NB4 (cell line): ENCODE measurements at regions not wholly inside any gene's neighbourhood (a gene's known extent, or its start where the extent isn't known, plus 50 kb on each side); places are given as distances from the start of the nearest gene placed in this dataset.

ENCODE experiments used
- DNase-seq: peaks from one replicate; pipeline ENCODE4 v3.0.0; 2010; ENCODE audit warnings: low read depth
- H3K4me3 ChIP-seq: one replicate; pipeline ENCODE4 v1.5.1; 2011; ENCODE audit warnings: mild to moderate bottlenecking, low read depth, low read length, moderate library complexity
- MAX ChIP-seq: IDR thresholded peaks from 2 replicates; pipeline ENCODE4 v1.6.1; 2011; ENCODE audit warnings: low read depth, low read length
- MYC ChIP-seq: IDR thresholded peaks from 2 replicates; pipeline ENCODE4 v1.6.1; 2011; ENCODE audit warnings: low read depth, low read length
- POLR2A ChIP-seq: IDR thresholded peaks from 2 replicates; pipeline ENCODE4 v1.6.1; 2011; ENCODE audit warnings: mild to moderate bottlenecking; ENCODE audit not compliant: insufficient read length; ENCODE audit errors: extremely low read depth
- TF ChIP-seq, protein P1 (sequence below): IDR thresholded peaks from one replicate; pipeline ENCODE4 v1.5.1; 2012; ENCODE audit warnings: low read depth, low read length

DNA sequence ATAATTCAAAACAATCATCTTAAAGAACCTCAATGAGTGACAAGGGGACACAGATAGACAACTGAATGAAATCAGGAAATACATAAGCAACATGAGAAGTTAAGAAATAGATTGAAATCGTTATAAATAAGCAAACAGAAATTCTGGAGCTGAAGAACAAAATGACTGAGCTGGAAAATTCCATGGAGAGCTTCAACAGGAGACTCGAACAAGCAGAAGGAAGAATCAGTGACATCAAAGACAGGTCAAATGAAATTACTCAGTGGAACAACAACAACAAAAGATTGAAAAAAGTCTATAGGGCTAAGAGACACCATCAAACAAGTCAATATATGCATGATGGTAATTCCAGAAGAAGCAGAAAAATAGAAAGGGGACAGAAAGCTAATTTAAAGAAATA, 89.5 kb upstream of the ALKAL2 start:
- TF ChIP-seq, protein P1, sequence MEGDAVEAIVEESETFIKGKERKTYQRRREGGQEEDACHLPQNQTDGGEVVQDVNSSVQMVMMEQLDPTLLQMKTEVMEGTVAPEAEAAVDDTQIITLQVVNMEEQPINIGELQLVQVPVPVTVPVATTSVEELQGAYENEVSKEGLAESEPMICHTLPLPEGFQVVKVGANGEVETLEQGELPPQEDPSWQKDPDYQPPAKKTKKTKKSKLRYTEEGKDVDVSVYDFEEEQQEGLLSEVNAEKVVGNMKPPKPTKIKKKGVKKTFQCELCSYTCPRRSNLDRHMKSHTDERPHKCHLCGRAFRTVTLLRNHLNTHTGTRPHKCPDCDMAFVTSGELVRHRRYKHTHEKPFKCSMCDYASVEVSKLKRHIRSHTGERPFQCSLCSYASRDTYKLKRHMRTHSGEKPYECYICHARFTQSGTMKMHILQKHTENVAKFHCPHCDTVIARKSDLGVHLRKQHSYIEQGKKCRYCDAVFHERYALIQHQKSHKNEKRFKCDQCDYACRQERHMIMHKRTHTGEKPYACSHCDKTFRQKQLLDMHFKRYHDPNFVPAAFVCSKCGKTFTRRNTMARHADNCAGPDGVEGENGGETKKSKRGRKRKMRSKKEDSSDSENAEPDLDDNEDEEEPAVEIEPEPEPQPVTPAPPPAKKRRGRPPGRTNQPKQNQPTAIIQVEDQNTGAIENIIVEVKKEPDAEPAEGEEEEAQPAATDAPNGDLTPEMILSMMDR = no peak
- TF ChIP-seq MAX = no peak
- no peak for TF ChIP-seq POLR2A
- no peak for TF ChIP-seq MYC
- H3K4me3 ChIP-seq = no peak overlapping the region
- no peak for DNase-seq

GRCh38 chr2:375956-376307, 88.0 kb upstream of the ALKAL2 start:
- no peak overlapping the region for H3K4me3 ChIP-seq
- TF ChIP-seq POLR2A = no peak
- no peak for TF ChIP-seq MAX
- TF ChIP-seq, protein P1 = no peak
- TF ChIP-seq MYC = no peak
- DNase-seq = no peak

- H3K4me3 ChIP-seq = no peak overlapping the region
- TF ChIP-seq, protein P1 = no peak
- TF ChIP-seq MAX = no peak
- TF ChIP-seq POLR2A = no peak
- no peak for TF ChIP-seq MYC
- DNase-seq = no peak
Measured at GRCh38 chr2:375270-375955, 87.5 kb upstream of the ALKAL2 start.

DNA sequence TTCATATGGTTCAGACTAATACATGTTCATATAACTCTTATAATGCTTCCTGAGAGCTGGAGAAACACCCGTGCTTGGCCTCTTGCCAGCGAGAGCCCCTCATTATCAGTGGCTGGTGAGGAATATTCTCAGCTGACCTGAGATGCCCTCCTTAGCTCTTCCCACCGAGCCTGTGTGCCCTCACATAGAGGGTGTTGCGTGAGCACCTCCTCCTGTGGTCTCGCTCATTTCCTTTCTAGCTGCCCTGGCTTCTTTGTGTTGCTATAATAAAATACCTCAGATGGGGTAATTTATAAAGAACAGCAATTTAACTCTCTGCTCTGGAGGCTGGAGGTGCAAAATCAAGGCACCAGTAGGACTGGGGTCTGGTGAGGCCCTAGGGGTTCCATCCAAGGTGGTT, 80.5 kb upstream of the ALKAL2 start:
- TF ChIP-seq, protein P1 = no peak
- no peak for TF ChIP-seq MAX
- no peak for TF ChIP-seq POLR2A
- TF ChIP-seq MYC = no peak
- peak; percentile 85 for DNase-seq
- no peak overlapping the region for H3K4me3 ChIP-seq

DNA sequence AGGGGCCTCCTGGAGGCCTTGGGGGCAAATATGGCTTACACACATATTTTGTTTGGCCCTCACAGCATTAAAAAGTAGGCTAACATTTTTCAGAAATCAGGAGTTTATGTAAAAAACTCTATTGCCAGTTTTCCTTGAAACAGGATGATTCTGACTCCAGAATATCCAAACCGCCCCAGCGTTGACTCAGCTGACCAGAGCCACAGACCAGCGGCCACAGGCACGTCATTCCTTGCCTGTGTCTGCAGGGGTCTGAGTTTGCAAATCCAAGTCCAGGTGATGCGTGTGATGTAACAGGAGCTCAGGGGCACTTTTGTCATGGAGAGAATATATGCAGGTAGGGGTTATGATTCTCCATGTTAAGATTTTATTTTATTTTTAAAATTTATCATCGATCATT, 79.4 kb upstream of the ALKAL2 start:
- H3K4me3 ChIP-seq = no peak overlapping the region
- DNase-seq = no peak
- no peak for TF ChIP-seq MAX
- TF ChIP-seq, protein P1 = no peak
- no peak for TF ChIP-seq POLR2A
- TF ChIP-seq MYC = no peak
